Heart right ventricle (tissue), 16 donors: ENCODE measurements at regions not wholly inside any gene's neighbourhood (a gene's known extent, or its start where the extent isn't known, plus 50 kb on each side); places are given as distances from the start of the nearest gene placed in this dataset.
"Not testable (repeated sequence)": the region's sequence is repeated elsewhere in the genome, so short reads cannot be mapped to it uniquely, and the experiment has no call there.

ENCODE experiments used
- ATAC-seq, 8 donors: fragments of 200-7000 bp; cut with Tn5 transposase; one replicate each; pipeline ENCODE4 v1.9.1; 2020; ENCODE audit warnings: mild to moderate bottlenecking in 8 of 8, moderate library complexity in 8 of 8, moderate number of reproducible peaks in 1 of 8
- DNase-seq, 2 donors: peaks; one replicate each; pipeline ENCODE4 v3.0.0-alpha.2; 2020
- H3K27ac ChIP-seq, 10 donors: fragments of 200-600 bp; sonication (generic) in 2 of 10; one replicate each; pipeline versions ENCODE4 v1.5.0 to v1.8.0; 2020 to 2022; ENCODE audit warnings: mild to moderate bottlenecking in 3 of 10
- H3K27me3 ChIP-seq, 7 donors: fragments of 200-600 bp; one replicate each; pipeline ENCODE4 v1.8.0; 2021 to 2022; ENCODE audit warnings: mild to moderate bottlenecking in 2 of 7
- H3K36me3 ChIP-seq, 9 donors: fragments of 200-600 bp; sonication (generic) in 1 of 9; one replicate each; pipeline versions ENCODE4 v1.5.0 to v1.8.0; 2020 to 2022; ENCODE audit warnings: mild to moderate bottlenecking in 2 of 9
- H3K4me1 ChIP-seq, 9 donors: fragments of 200-600 bp; sonication (generic) in 1 of 9; one replicate each; pipeline versions ENCODE4 v1.5.0 to v1.8.0; 2020 to 2022; ENCODE audit warnings: mild to moderate bottlenecking in 4 of 9
- H3K4me3 ChIP-seq, 10 donors: fragments of 200-600 bp; sonication (generic) in 2 of 10; one replicate each; pipeline versions ENCODE4 v1.5.0 to v1.8.0; 2020 to 2022; ENCODE audit warnings: mild to moderate bottlenecking in 7 of 10, moderate library complexity in 2 of 10
- H3K9me3 ChIP-seq, 11 donors: fragments of 200-600 bp in 10 of 11; sonication (generic) in 2 of 11; one replicate each; pipeline versions ENCODE4 v1.5.0 to v1.8.0; 2013 to 2022; ENCODE audit warnings: mild to moderate bottlenecking in 2 of 11, control low read depth in 1 of 11, moderate library complexity in 1 of 11
- WGBS, 2 donors: extraction: QIAGEN DNeasy Blood & Tissue Kit; methylation state at CpG; one replicate each; pipeline ENCODE4 v1.1.7; 2013; ENCODE audit warnings: inconsistent platforms in 1 of 2; 5-methylcytosine and 5-hydroxymethylcytosine counted together
- intact Hi-C, 10 donors: fragments of 100-400 bp; cut with DNase I; formaldehyde crosslinking; loops; one replicate each; pipeline versions ENCODE4 v1.11.1 to v1.14.2; 2022
- TF ChIP-seq, protein P1 (sequence below), 9 donors: fragments of 200-600 bp; sonication (generic) in 2 of 9; IDR thresholded peaks; one replicate each; pipeline versions ENCODE4 v1.5.0 to v1.8.0; 2021 to 2022; ENCODE audit warnings: antibody characterized with exemption in 9 of 9, mild to moderate bottlenecking in 5 of 9, moderate library complexity in 1 of 9
- donor health status: Arrhythmogenic right ventricular cardiomyopathy.
- donor health status: ischemic (EF 13 %, LVEDD 7.1; RV severe dilation, severe dysfunction).
- donor health status: healthy with polysubstance abuse.
- donor health status: DM: no; HTN: yes; CAD: no.
- donor health status: DM: no; HTN: no; CAD: no.
- donor health status: ischemic (EF 25% LVEDD 6.9; RV normal size, moderate dysfunction).
- donor health status: ischemic (EF 25% LVEDD 5.7; RV mildly dilated, moderate dysfunction).
- donor health status: healthy.
- donor health status: DM: yes; HTN: yes; CAD: no.
- donor health status: Ischemic cardiomyopathy.
- donor health status: ischemic (EF 35%, LVEDD 5.7; RV mildly dilated, moderate dysfunction).
- donor health status: nonischemic (EF 11% LVEDD 7.7; RV severe dilation, severe dysfunction).
- donor health status: DM: yes; HTN: yes; CAD: no.
- donor health status: PGD.
- donor health status: ischemic (EF 29% LVEDD 5.4; RV normal size, mild dysfunction).
- donor health status: nonischemic (EF 23%, LVEDD 6.1; RV moderate dilation, normal function).

GRCh38 chr3:137335478-137335877 lies 377.7 kb downstream of the IL20RB start:
- H3K9me3 ChIP-seq, result peaks cover 0 to 25% (median 0%) of the 10 kb centered on the region in 11 donors
- H3K4me3 ChIP-seq, result no peak overlapping the region
- DNase-seq (no peak), ATAC-seq (no peak)
- H3K4me1 ChIP-seq, result no peaks in the 10 kb centered on the region
- H3K27me3 ChIP-seq, result peaks cover 0 to 7% (median 0%) of the 10 kb centered on the region in 7 donors
- intact Hi-C loops, result no loop called here
- no peaks in the 10 kb centered on the region for H3K36me3 ChIP-seq
- 42 to 44% methylated on average over 7 of the region's 7 CpGs for WGBS, 2 donors
- TF ChIP-seq, protein P1, sequence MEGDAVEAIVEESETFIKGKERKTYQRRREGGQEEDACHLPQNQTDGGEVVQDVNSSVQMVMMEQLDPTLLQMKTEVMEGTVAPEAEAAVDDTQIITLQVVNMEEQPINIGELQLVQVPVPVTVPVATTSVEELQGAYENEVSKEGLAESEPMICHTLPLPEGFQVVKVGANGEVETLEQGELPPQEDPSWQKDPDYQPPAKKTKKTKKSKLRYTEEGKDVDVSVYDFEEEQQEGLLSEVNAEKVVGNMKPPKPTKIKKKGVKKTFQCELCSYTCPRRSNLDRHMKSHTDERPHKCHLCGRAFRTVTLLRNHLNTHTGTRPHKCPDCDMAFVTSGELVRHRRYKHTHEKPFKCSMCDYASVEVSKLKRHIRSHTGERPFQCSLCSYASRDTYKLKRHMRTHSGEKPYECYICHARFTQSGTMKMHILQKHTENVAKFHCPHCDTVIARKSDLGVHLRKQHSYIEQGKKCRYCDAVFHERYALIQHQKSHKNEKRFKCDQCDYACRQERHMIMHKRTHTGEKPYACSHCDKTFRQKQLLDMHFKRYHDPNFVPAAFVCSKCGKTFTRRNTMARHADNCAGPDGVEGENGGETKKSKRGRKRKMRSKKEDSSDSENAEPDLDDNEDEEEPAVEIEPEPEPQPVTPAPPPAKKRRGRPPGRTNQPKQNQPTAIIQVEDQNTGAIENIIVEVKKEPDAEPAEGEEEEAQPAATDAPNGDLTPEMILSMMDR (IDR thresholded peaks at IDR 0.05), result no peak
- H3K27ac ChIP-seq, result no peak overlapping the region

- peaks cover 0 to 25% (median 0%) of the 10 kb centered on the region in 11 donors for H3K9me3 ChIP-seq
- DNase-seq, H3K36me3 ChIP-seq, H3K27me3 ChIP-seq, intact Hi-C loops, H3K4me1 ChIP-seq, H3K27ac ChIP-seq, H3K4me3 ChIP-seq, ATAC-seq: not testable (repeated sequence)
- WGBS, 2 donors, result 57 to 77% methylated on average over 5 of the region's 5 CpGs
These were observed 380.6 kb downstream of the IL20RB start for GRCh38 chr3:137338400-137338799.

DNA sequence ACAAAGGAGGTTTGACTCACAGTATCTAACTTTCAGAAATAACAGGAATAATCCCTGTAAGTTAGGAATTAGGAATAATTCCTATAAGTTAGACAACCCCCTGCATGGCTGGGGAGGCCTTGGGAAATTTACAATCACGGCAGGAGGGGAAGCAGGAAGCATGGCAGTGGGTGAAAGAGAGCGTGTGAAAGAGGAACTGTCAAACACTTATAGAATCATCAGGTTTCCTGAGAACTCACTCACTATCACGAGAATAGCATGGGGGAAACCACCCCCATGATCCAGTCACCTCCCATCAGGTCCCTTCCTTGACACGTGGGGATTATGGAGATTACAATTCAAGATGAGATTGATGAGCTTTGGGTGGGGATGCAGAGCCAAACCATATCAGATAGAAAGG lies 385.5 kb downstream of the IL20RB start:
- no peaks in the 10 kb centered on the region for H3K27me3 ChIP-seq
- H3K9me3 ChIP-seq, result peaks cover 0 to 18% (median 0%) of the 10 kb centered on the region in 11 donors
- H3K4me1 ChIP-seq, result no peaks in the 10 kb centered on the region
- intact Hi-C loops, result no loop called here
- H3K36me3 ChIP-seq, result no peaks in the 10 kb centered on the region
- ATAC-seq (no peak), DNase-seq (no peak)
- WGBS, 2 donors, result 21 to 25% methylated on average over 4 of the region's 4 CpGs
- no peak overlapping the region for H3K27ac ChIP-seq
- TF ChIP-seq, protein P1 (IDR thresholded peaks at IDR 0.05), result no peak
- no peak overlapping the region for H3K4me3 ChIP-seq

- Histone ChIP-seq H3K4me3 (no peak overlapping the region), H3K36me3 (no peaks in the 10 kb centered on the region), H3K4me1 (no peaks in the 10 kb centered on the region), H3K27me3 (no peaks in the 10 kb centered on the region), H3K27ac (no peak overlapping the region), H3K9me3 (no peaks in the 10 kb centered on the region)
- TF ChIP-seq, protein P1 (IDR thresholded peaks at IDR 0.05), result no peak
- no peak for ATAC-seq
- no peak for DNase-seq
- intact Hi-C loops, result no loop called here
- WGBS, 2 donors, result 84 to 91% methylated on average over 2 of the region's 2 CpGs
These were observed 389.3 kb downstream of the IL20RB start for GRCh38 chr3:137347132-137347531.

GRCh38 chr3:137347817-137348368 lies 390.1 kb downstream of the IL20RB start:
- Histone ChIP-seq H3K27me3 (no peaks in the 10 kb centered on the region), H3K4me3 (no peak overlapping the region), H3K27ac (no peak overlapping the region), H3K4me1 (no peaks in the 10 kb centered on the region), H3K9me3 (no peaks in the 10 kb centered on the region), H3K36me3 (no peaks in the 10 kb centered on the region)
- DNase-seq, result no peak
- intact Hi-C loops, result no loop called here
- TF ChIP-seq, protein P1 (IDR thresholded peaks at IDR 0.05), result no peak
- ATAC-seq, result no peak
- 35 to 42% methylated on average over 1 of the region's 1 CpG for whole genome bisulfite sequencing, 2 donors
